Fibroblast of lung (primary cell): ENCODE measurements at regions not wholly inside any gene's neighbourhood (a gene's known extent, or its start where the extent isn't known, plus 50 kb on each side); places are given as distances from the start of the nearest gene placed in this dataset.

Experiments used
- DNase-seq, 2 donors: peaks; one replicate each; pipeline versions ENCODE4 v3.0.0 to v3.0.0-alpha.2; 2010; ENCODE audit warnings: low read depth in 2 of 2
- H2AFZ ChIP-seq: 2 replicates; pipeline ENCODE4 v1.5.1; 2012; ENCODE audit warnings: low read length, control low read depth, inconsistent platforms
- H3K27ac ChIP-seq: 2 replicates; pipeline ENCODE4 v1.5.1; 2011; ENCODE audit warnings: low read length, control low read depth; ENCODE audit not compliant: insufficient read depth
- H3K27me3 ChIP-seq: 2 replicates; pipeline ENCODE4 v1.5.1; 2011; ENCODE audit warnings: mild to moderate bottlenecking, low read length; ENCODE audit not compliant: control insufficient read depth, insufficient read depth
- H3K36me3 ChIP-seq: 2 replicates; pipeline ENCODE4 v1.5.1; 2011; ENCODE audit warnings: low read length; ENCODE audit not compliant: control insufficient read depth, insufficient read depth
- H3K4me1 ChIP-seq: 2 replicates; pipeline ENCODE4 v1.5.1; 2011; ENCODE audit warnings: low read length; ENCODE audit not compliant: control insufficient read depth, insufficient read depth; ENCODE audit errors: extremely low read depth
- H3K4me2 ChIP-seq: 2 replicates; pipeline ENCODE4 v1.5.1; 2011; ENCODE audit warnings: low read length, control low read depth; ENCODE audit not compliant: insufficient read depth; ENCODE audit errors: extremely low read depth
- H3K4me3 ChIP-seq, 4 experiments: fragments of 200-600 bp in 1 of 4; sonication (generic) in 1 of 4; replicated peaks in 1 of 4; 2 replicates each; pipeline ENCODE4 v1.5.1; 2011 to 2016; ENCODE audit warnings: low read length in 4 of 4, low read depth in 3 of 4, mild to moderate bottlenecking in 3 of 4, control low read depth in 2 of 4, inconsistent platforms in 1 of 4, mixed read lengths in 1 of 4; ENCODE audit not compliant: insufficient read depth in 1 of 4; ENCODE audit errors: control extremely low read depth in 1 of 4
- H3K79me2 ChIP-seq: 2 replicates; pipeline ENCODE4 v1.5.1; 2012; ENCODE audit warnings: mild to moderate bottlenecking, low read length, inconsistent platforms; ENCODE audit not compliant: control insufficient read depth, insufficient read depth
- H3K9ac ChIP-seq: 2 replicates; pipeline ENCODE4 v1.5.1; 2011; ENCODE audit warnings: mild to moderate bottlenecking, low read length, control low read depth; ENCODE audit not compliant: insufficient read depth
- H3K9me3 ChIP-seq: 2 replicates; pipeline ENCODE4 v1.5.1; 2012; ENCODE audit warnings: low read depth, low read length; ENCODE audit not compliant: control insufficient read depth, insufficient read depth
- H4K20me1 ChIP-seq: 2 replicates; pipeline ENCODE4 v1.5.1; 2011; ENCODE audit warnings: low read length; ENCODE audit not compliant: control insufficient read depth, insufficient read depth; ENCODE audit errors: extremely low read depth
- EZH2 ChIP-seq: IDR thresholded peaks from 2 replicates; pipeline ENCODE4 v1.5.1; 2012; ENCODE audit warnings: low read length, control low read depth, mild to moderate bottlenecking; ENCODE audit errors: missing control alignments
- TF ChIP-seq, protein P1 (sequence below), 2 donors: IDR thresholded peaks in 1 of 2; conservative IDR thresholded peaks in 1 of 2; 1 replicate in 1 of 2; 2 replicates in 1 of 2; pipeline ENCODE4 v1.5.1; 2011 to 2012; ENCODE audit warnings: low read length in 2 of 2, control low read depth in 1 of 2, inconsistent platforms in 1 of 2, low read depth in 1 of 2, mild to moderate bottlenecking in 1 of 2

DNA sequence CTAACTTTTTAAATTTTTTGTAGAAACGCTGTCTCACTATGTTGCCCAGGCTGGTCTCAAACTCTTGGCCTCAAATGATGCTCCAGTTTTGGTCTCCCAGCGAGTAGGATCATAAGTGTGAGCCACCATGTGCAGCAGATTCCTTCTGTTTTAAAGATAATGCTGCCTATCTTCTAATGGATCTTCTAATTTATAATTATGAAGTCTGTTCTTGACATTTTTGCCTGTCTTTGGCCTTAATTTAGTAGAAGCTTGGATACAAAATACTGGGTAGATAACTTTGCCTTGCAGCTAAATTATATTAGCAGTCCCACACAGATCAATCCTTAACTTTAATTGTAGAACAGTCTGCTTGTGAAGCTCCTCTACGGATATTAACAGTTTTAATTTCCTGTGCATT, 566.6 kb upstream of the CDH8 start:
- no peaks in the 10 kb centered on the region for H3K4me1 ChIP-seq
- no peaks in the 10 kb centered on the region for H3K36me3 ChIP-seq
- TF ChIP-seq, protein P1, sequence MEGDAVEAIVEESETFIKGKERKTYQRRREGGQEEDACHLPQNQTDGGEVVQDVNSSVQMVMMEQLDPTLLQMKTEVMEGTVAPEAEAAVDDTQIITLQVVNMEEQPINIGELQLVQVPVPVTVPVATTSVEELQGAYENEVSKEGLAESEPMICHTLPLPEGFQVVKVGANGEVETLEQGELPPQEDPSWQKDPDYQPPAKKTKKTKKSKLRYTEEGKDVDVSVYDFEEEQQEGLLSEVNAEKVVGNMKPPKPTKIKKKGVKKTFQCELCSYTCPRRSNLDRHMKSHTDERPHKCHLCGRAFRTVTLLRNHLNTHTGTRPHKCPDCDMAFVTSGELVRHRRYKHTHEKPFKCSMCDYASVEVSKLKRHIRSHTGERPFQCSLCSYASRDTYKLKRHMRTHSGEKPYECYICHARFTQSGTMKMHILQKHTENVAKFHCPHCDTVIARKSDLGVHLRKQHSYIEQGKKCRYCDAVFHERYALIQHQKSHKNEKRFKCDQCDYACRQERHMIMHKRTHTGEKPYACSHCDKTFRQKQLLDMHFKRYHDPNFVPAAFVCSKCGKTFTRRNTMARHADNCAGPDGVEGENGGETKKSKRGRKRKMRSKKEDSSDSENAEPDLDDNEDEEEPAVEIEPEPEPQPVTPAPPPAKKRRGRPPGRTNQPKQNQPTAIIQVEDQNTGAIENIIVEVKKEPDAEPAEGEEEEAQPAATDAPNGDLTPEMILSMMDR (conservative IDR thresholded peaks at IDR 0.05 in 1 of 2, IDR thresholded peaks at IDR 0.05 in 1 of 2; ENCODE audit: low read depth in 1 of 2, low read length in 2 of 2): no peak
- no peak for TF ChIP-seq EZH2
- H3K27me3 ChIP-seq: no peaks in the 10 kb centered on the region
- no peaks in the 10 kb centered on the region for H3K79me2 ChIP-seq
- no peaks in the 10 kb centered on the region for H3K9me3 ChIP-seq
- H3K4me2 ChIP-seq: no peak overlapping the region
- no peak overlapping the region for H3K9ac ChIP-seq
- DNase-seq: no peak
- H3K4me3 ChIP-seq: no peak overlapping the region
- H2AFZ ChIP-seq: no peak overlapping the region
- H3K27ac ChIP-seq: no peak overlapping the region
- H4K20me1 ChIP-seq: no peaks in the 10 kb centered on the region

DNA sequence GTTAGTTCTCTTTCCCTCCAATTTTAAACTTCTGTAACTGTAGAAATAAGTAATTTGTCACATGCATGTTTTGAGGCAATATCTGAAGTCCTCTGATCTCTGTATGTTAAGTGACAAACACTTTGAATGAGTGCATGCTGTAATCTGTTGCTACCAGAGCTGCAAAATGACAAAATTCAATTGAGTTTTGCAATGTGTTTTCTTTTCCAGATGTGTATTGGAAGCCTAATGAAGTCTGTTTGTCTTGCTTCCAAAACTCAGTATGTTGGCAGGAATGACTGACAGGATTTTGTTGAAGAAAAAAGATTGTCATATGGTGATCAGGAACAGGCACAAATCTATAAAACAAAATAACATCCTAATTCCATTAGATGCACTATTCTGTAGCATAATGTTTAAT, 561.6 kb upstream of the CDH8 start:
- Histone ChIP-seq H3K9ac (no peak overlapping the region), H3K36me3 (no peaks in the 10 kb centered on the region), H3K79me2 (no peaks in the 10 kb centered on the region), H3K4me3 (no peak overlapping the region), H2AFZ (no peak overlapping the region), H3K4me1 (no peaks in the 10 kb centered on the region), H3K27me3 (no peaks in the 10 kb centered on the region), H3K9me3 (no peaks in the 10 kb centered on the region), H3K4me2 (no peak overlapping the region), H3K27ac (no peak overlapping the region), H4K20me1 (no peaks in the 10 kb centered on the region)
- TF ChIP-seq, protein P1 (conservative IDR thresholded peaks at IDR 0.05 in 1 of 2, IDR thresholded peaks at IDR 0.05 in 1 of 2; ENCODE audit: low read depth in 1 of 2, low read length in 2 of 2): no peak
- no peak for TF ChIP-seq EZH2
- no peak for DNase-seq

DNA sequence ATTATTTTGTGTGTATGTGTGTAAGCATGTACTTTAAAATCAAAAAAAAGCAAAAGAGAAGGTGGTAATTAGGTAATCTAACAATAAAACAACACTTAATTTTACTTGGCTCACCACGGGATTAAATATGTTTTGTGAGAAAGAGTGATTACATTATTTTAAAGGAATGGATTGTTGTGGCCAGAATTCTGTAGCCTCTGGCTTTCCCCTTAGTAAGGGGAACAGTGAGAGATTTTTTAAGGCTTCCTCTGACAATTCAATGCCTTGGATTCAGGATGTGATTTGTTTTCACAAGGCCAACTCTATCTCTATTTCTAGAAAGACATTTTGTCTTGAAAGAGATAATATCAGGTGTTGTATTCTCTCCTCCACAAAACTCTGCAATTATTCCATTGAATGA, 560.3 kb upstream of the CDH8 start:
- Histone ChIP-seq H4K20me1 (no peaks in the 10 kb centered on the region), H3K27me3 (no peaks in the 10 kb centered on the region), H2AFZ (no peak overlapping the region), H3K79me2 (no peaks in the 10 kb centered on the region), H3K4me2 (no peak overlapping the region), H3K9ac (no peak overlapping the region), H3K4me1 (no peaks in the 10 kb centered on the region), H3K27ac (no peak overlapping the region), H3K36me3 (no peaks in the 10 kb centered on the region), H3K4me3 (no peak overlapping the region), H3K9me3 (no peaks in the 10 kb centered on the region)
- DNase-seq: no peak
- TF ChIP-seq, protein P1 (conservative IDR thresholded peaks at IDR 0.05 in 1 of 2, IDR thresholded peaks at IDR 0.05 in 1 of 2; ENCODE audit: low read depth in 1 of 2, low read length in 2 of 2): no peak
- no peak for TF ChIP-seq EZH2
